HG03045 (cell line): ENCODE measurements at regions not wholly inside any gene's neighbourhood (a gene's known extent, or its start where the extent isn't known, plus 50 kb on each side); places are given as distances from the start of the nearest gene placed in this dataset.
A peak's percentile ranks its signal among the peaks of the same experiment; 100 is the strongest.

Experiments used
- ATAC-seq: cut with Tn5 transposase; IDR thresholded peaks from one replicate; pipeline ENCODE4 v1.9.1; 2021; ENCODE audit warnings: mild to moderate bottlenecking, moderate library complexity; ENCODE audit not compliant: unreplicated experiment

- peak; percentile 92 for ATAC-seq
These were observed 50.7 kb upstream of the SLC30A5 start for GRCh38 chr5:69042915-69043654.

GRCh38 chr5:69043655-69043996 lies 50.2 kb upstream of the SLC30A5 start:
- no peak for ATAC-seq
